ENCODE measurements at regions not wholly inside any gene's neighbourhood (a gene's known extent, or its start where the extent isn't known, plus 50 kb on each side); places are given as distances from the start of the nearest gene placed in this dataset.
A peak's percentile ranks its signal among the peaks of the same experiment; 100 is the strongest.
"Not testable (repeated sequence)": the region's sequence is repeated elsewhere in the genome, so short reads cannot be mapped to it uniquely, and the experiment has no call there.

GRCh38 chr5:174533751-174534241 is 190.6 kb upstream of the MSX2 start:
- peak; percentile 75 for ATAC-seq
- peak; percentile 44 for TF ChIP-seq ISL1 (CRISPR knock-in tag; IDR thresholded peaks at IDR 0.05)
- TF ChIP-seq BACH2 (CRISPR knock-in tag; IDR thresholded peaks at IDR 0.05; ENCODE audit: borderline replicate concordance), result no peak

- no peak for ATAC-seq
- TF ChIP-seq CSDC2 (CRISPR knock-in tag; IDR thresholded peaks at IDR 0.05), result no peak
- TF ChIP-seq ISL1 (CRISPR knock-in tag; IDR thresholded peaks at IDR 0.05), result peak; percentile 23; the same call in 1 of the 2 replicates
Observed at GRCh38 chr5:174535669-174536068, 188.7 kb upstream of the MSX2 start.

GRCh38 chr5:174539823-174540222 is 184.6 kb upstream of the MSX2 start:
- not testable (repeated sequence) for ATAC-seq

- no peak for TF ChIP-seq ZFP30 (CRISPR knock-in tag; IDR thresholded peaks at IDR 0.05)
- no peak for TF ChIP-seq CSDC2 (CRISPR knock-in tag; IDR thresholded peaks at IDR 0.05)
- TF ChIP-seq RARB (CRISPR knock-in tag; IDR thresholded peaks at IDR 0.05), result no peak
- TF ChIP-seq ARNTL (CRISPR knock-in tag; IDR thresholded peaks at IDR 0.05; ENCODE audit: borderline replicate concordance, low read depth), result no peak
- no peak for TF ChIP-seq TCF4 (CRISPR knock-in tag; IDR thresholded peaks at IDR 0.05; ENCODE audit: borderline replicate concordance)
- TF ChIP-seq ZC3H10 (CRISPR knock-in tag; IDR thresholded peaks at IDR 0.05), result no peak
- TF ChIP-seq OSR1 (CRISPR knock-in tag; IDR thresholded peaks at IDR 0.05), result no peak
- no peak for TF ChIP-seq BACH2 (CRISPR knock-in tag; IDR thresholded peaks at IDR 0.05; ENCODE audit: borderline replicate concordance)
- TF ChIP-seq ZNF565 (CRISPR knock-in tag; conservative IDR thresholded peaks at IDR 0.05; ENCODE audit: low read depth), result no peak
- no peak for TF ChIP-seq ZNF70 (CRISPR knock-in tag; IDR thresholded peaks at IDR 0.05)
- TF ChIP-seq GLIS3 (CRISPR knock-in tag; IDR thresholded peaks at IDR 0.05), result no peak
- TF ChIP-seq ISL1 (CRISPR knock-in tag; IDR thresholded peaks at IDR 0.05), result no peak
- no peak for ATAC-seq
Observed at GRCh38 chr5:174542037-174542436, 182.3 kb upstream of the MSX2 start.

- TF ChIP-seq CSRNP3 (CRISPR knock-in tag; IDR thresholded peaks at IDR 0.05) (no peak), ESRRG (CRISPR knock-in tag; IDR thresholded peaks at IDR 0.05) (no peak), TOX (CRISPR knock-in tag; IDR thresholded peaks at IDR 0.05; ENCODE audit: borderline replicate concordance) (no peak), ZFP3 (CRISPR knock-in tag; IDR thresholded peaks at IDR 0.05) (no peak), ZC3H10 (CRISPR knock-in tag; IDR thresholded peaks at IDR 0.05) (no peak), GLIS3 (CRISPR knock-in tag; IDR thresholded peaks at IDR 0.05) (no peak), PATZ1 (CRISPR knock-in tag; IDR thresholded peaks at IDR 0.05; ENCODE audit: borderline replicate concordance) (no peak), BACH2 (CRISPR knock-in tag; IDR thresholded peaks at IDR 0.05; ENCODE audit: borderline replicate concordance) (no peak), TCF4 (CRISPR knock-in tag; IDR thresholded peaks at IDR 0.05; ENCODE audit: borderline replicate concordance) (no peak), ZNF565 (CRISPR knock-in tag; conservative IDR thresholded peaks at IDR 0.05; ENCODE audit: low read depth) (no peak), ZNF70 (CRISPR knock-in tag; IDR thresholded peaks at IDR 0.05) (no peak), POU6F1 (CRISPR knock-in tag; IDR thresholded peaks at IDR 0.05; ENCODE audit: borderline replicate concordance, low read depth) (no peak), ARNTL (CRISPR knock-in tag; IDR thresholded peaks at IDR 0.05; ENCODE audit: borderline replicate concordance, low read depth) (no peak), CREB5 (CRISPR knock-in tag; IDR thresholded peaks at IDR 0.05; ENCODE audit: low read depth) (no peak)
- ATAC-seq, result no peak
Observed at GRCh38 chr5:174542471-174542870, 181.9 kb upstream of the MSX2 start.

All from SK-N-SH treated with all-trans-retinoic acid at 6 μM for 48 hours (cell line).